Right renal cortex interstitium (tissue), 3 donors: ENCODE measurements at regions not wholly inside any gene's neighbourhood (a gene's known extent, or its start where the extent isn't known, plus 50 kb on each side); places are given as distances from the start of the nearest gene placed in this dataset.
"Not testable (repeated sequence)": the region's sequence is repeated elsewhere in the genome, so short reads cannot be mapped to it uniquely, and the experiment has no call there.

Experiments used
- DNase-seq, 3 donors: peaks; one replicate each; pipeline ENCODE4 v3.0.0-alpha.2; 2013; ENCODE audit warnings: low read depth in 3 of 3, low spot score in 2 of 3

GRCh38 chr13:89968470-89968869, 1379.0 kb upstream of the MIR17HG start:
- no peak for DNase-seq

DNA sequence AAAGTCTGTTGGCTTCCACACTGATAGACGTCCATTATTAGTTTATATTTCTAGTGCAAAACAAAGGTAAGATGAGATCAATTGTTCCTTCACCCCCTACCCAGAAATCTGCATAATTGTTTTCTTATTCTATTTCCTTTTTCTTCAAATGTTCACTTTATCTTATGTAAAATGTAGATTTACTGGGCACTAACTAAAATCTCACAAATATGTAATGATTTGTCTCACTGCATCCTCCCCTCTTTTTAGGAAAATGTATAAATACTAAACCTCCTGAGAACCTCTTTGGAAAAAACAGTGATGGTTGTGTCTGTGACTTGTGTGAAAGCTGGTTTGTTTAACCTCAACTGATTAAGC, 1377.2 kb upstream of the MIR17HG start:
- no peak for DNase-seq

DNA sequence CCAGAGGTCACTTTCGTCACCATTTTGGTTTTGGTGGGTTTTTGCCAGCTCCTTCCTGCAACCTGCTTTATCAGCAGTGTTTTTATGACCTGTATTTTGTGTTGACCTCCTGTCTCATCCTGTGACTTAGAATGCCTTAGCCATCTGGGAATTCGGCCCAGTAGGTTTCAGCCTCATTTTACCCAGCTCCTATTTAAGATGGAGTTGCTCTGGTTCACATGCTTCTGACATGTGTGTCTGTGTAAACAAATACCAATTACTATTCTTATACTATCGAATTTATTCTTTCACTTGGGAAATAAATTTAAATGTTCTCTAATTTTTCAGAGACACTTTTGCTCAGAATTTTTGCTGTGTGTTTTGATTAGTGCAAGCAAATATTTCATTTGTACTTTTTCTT, 1370.3 kb upstream of the MIR17HG start:
- no peak for DNase-seq

DNA sequence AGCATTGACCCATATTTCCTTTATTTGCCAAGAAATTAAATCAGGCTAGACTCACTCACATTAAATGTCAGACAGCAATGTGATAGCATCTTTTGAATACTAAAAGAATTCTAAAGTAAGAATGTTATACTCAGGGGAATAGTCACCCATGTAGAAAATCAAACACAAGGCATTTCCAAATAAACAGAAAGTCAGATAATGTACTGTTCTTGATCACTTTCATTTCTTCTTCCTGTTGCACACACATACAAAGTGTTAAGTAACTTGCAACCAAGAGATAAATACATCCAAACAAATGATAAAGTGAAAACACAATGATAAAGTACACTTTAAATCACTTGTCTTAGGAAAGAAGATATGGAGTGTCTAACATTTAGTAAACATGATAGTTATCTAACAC, 1366.6 kb upstream of the MIR17HG start:
- DNase-seq: no peak

DNA sequence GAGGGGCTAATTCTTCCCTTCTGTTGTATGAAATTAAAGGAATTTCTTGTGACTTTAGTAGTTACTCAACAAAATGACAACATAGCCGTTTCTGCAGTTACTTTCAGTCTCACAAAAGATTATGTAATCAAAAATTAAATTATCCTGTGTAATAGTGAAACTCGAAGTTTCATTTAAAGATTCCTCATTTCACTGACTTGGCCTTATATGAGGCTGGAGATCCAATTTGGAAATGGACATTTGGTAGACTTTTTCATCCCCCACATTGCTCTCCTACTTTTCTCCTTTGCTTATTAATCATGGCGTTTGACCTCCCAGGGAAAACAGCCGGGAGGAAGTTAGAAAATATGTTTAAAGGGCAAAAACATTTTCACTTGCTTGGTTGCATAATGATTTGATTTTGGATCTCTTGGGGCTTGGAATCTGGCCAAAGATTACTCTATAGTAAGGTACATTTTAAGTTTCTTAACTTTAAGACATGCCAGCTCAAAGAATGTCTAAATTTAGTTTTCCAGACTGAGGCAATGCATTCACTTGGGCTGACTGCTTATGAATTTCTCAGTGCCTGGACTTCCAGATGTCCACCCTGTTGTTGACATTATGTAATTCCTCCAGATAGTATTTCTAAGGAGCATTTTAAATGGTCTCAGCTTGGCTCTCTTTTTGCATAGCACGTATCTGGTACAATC, 1364.9 kb upstream of the MIR17HG start:
- DNase-seq: no peak

DNA sequence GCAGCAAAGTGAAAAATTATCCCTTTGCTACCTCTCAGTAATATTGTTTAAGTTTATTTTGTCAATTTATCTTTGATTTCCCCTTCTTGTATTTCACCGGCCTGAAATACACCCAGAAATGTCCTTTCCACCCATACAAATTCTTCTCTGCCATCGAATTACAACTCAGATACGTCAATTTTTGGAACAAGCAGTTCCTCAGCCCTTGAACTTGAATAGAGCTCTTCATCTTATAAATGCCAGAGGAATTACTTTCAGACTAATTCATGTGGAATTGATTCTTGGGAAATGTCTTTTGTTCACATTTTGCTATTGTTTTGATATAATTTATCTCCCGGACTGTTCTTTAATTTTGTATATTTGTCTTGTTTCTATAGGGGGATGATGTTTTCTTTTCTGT, 1359.3 kb upstream of the MIR17HG start:
- DNase-seq: no peak

DNA sequence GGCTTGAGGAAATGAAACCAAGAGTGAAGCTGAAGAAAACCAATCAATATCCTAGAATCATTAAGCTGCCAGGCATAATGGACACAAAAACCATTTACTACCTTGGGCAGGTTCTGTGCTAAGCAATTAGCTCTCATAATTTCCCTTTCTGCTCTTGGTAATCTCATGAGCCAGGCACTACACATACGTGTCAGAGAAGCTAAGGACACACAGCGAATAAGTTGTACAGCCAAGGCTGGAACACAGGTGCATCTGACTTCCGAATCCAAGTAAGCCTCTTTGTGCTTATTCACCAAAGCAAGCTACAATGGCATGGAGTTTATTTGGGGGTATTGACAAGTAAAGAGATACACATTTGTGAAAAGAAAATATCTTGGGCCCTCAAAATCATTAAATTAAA, 1343.9 kb upstream of the MIR17HG start:
- no peak for DNase-seq

DNA sequence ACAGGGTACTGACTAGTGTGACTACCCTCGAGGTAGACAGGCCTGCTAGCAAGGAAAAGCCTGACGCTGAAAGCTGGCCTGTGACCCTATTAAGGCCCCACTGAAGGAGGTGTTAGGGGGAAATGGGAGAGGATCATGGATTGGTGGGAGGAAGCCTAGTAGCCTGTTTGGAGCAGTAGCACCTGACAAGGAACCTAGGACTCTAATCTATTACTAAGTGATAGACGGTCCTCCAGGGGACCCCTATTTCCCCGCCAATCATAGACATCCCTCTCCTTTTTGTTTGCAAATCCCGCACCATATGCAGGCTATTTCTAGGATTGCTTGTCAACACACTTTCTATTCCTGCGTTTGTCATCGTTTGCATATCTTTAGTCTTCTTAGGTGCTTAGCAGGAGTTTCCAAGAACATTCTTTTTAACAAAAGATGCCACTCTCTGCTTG, 1338.8 kb upstream of the MIR17HG start:
- DNase-seq: no peak

DNA sequence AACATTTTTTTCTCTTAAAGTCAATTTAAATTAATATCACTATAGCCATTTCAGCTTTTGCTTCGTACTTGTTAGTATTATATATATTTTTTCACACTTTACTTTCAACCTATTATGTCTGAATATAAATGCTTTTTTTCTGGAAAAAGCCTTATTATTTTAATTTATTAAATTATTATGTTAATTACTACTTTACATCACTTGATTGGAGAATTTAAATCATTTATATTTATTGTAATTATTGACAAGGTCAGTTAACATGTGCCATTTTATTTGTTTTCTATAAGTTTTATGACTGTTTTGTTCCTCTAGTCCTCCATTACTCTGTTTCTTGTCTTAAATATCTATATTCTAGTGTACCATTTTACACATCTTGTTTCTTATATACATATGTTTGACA, 1333.4 kb upstream of the MIR17HG start:
- no peak for DNase-seq

DNA sequence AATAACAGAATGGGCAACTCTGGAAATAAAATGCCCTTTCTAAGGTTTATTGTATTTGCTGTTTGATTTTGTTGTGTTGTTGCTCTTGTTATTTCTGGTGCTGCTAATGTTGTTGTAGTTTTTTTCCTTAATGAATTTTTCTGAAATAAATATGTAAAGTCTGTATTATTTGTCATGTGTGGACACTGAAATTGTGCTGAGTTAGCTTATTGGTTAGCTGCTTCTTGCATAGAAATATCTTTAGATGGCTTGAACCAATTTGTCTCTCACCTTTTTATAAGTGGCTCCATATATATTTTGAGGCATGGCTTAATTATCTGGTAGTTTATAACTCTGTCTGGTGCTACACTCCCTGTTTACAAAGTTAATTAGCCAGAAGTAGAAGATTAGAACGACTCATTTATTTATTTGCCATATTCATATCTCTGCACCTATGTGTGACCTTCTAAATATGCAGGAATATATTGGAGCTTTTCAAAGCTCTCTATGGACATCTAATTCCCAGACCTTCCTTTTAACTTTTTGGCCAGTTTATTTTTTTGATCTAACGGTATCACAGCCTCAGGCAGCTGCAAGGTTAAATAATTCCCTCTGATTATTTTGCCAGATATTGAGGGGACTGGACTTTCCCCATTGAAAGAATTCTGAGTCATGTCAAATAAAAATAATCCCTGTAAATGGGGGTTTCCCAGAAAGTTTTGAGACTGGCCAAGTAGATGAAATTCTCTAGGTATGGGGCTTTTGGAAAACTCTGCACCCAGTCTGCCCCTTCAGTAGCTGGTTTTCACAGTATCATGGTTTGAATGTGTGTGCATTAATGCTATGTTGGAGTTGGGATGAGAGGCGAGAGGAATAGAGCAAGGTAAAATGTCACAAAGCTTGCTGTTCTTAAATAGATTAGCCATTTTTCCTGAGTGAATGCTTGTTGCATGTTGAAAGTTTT, 1331.7 kb upstream of the MIR17HG start:
- DNase-seq: no peak

DNA sequence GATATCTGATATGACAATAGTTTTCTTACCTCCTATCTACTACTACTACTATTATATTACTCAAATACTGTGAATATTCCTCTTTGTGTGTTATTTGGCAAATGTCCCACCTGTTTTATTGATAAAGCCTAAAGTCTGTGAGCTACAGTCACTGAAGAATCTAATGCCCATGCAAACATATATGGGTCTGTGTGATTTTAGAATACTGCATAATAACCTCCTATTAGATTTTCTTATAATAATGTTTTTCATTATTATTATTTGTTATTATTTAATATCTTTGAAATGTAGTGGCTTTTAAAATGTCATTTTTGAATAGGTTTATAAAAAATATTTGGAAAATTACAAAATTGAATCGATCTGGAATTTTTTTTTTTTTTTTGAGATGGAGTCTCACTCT, 1330.8 kb upstream of the MIR17HG start:
- no peak for DNase-seq

DNA sequence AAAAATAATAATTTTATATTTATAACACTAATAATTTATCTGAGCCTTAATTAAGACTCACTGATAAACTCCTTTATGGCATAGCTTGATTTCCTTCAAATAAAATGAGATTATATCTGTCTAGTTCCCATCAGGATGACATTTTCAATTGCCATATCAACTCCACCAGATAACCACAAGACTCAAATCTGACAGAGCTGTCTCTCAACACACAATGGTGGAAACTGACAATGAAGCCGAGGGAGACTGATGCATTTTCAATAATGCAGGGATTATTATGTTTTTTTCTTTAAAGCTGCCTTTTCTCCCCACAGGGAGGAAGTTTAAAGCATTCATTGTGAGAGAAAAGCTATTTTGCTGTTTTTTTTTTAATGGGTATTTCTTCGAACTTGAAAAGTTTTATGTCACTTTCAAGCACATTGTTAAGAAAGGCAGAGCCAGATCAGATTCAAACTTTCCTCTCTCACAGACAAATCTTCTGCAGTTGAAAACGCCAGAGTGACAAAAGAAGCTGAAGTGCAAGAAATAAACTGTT, 1326.9 kb upstream of the MIR17HG start:
- no peak for DNase-seq

GRCh38 chr13:90027409-90027808, 1320.1 kb upstream of the MIR17HG start:
- DNase-seq: no peak

GRCh38 chr13:90032313-90032712, 1315.2 kb upstream of the MIR17HG start:
- DNase-seq: no peak

- DNase-seq: no peak
These were observed 1314.5 kb upstream of the MIR17HG start for GRCh38 chr13:90032841-90033493.

- no peak for DNase-seq
These were observed 1308.0 kb upstream of the MIR17HG start for GRCh38 chr13:90039516-90039915.

- no peak for DNase-seq
These were observed 1299.9 kb upstream of the MIR17HG start for GRCh38 chr13:90047600-90047999.

DNA sequence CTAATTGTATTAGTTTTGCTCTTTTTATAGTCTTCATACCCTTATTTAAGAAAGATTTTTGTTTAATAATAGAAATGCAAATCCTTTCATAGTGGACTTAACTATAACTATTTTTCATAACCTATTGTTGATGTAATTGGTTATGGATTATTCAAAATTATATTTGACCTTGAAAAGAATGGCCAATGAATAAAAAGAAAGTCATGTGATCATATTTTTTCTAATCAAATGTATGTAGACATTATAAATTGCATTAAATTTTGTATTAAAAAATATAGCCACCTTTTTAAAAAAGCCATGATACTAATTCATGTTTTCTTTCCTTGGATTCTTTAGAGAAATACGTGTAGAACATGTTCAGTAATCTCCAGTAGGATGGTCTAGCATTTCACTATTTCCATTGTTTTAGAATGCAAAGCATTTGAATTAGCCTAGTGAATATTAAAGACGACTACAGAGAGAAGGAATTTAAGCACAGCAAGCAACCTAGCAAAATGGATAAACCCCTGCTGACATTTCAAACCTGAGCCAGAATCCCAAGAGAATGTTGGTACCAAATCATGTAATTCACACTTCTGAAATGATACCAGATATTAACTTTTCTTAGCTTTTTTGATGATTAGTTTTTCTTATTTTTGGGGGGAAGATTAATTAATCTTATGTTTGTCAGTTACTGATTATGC, 1297.4 kb upstream of the MIR17HG start:
- DNase-seq: no peak

- no peak for DNase-seq
These were observed 1292.4 kb upstream of the MIR17HG start for GRCh38 chr13:90055121-90055520.

GRCh38 chr13:90055760-90056159, 1291.7 kb upstream of the MIR17HG start:
- DNase-seq: no peak

- not testable (repeated sequence) for DNase-seq
These were observed 1283.3 kb upstream of the MIR17HG start for GRCh38 chr13:90064226-90064625.
